Nephron progenitor cell (in vitro differentiated cells): ENCODE measurements at regions not wholly inside any gene's neighbourhood (a gene's known extent, or its start where the extent isn't known, plus 50 kb on each side); places are given as distances from the start of the nearest gene placed in this dataset.

Experiments
- DNase-seq: peaks from one replicate; pipeline ENCODE4 v3.0.0; 2021
- H3K27ac Mint-ChIP-seq: 2 replicates; pipeline ENCODE4 v1.8.0; 2021; ENCODE audit warnings: mild to moderate bottlenecking, moderate library complexity, mixed read lengths
- H3K27me3 Mint-ChIP-seq: 2 replicates; pipeline ENCODE4 v1.8.0; 2021; ENCODE audit warnings: mild to moderate bottlenecking, low read depth, mixed read lengths; ENCODE audit not compliant: poor library complexity
- H3K36me3 Mint-ChIP-seq: 2 replicates; pipeline ENCODE4 v1.8.0; 2021; ENCODE audit warnings: low read depth, mixed read lengths
- H3K4me1 Mint-ChIP-seq: 2 replicates; pipeline ENCODE4 v1.8.0; 2021; ENCODE audit warnings: mixed read lengths
- H3K4me3 Mint-ChIP-seq: 2 replicates; pipeline ENCODE4 v1.8.0; 2021; ENCODE audit warnings: mild to moderate bottlenecking, moderate library complexity, mixed read lengths
- H3K9me3 Mint-ChIP-seq: 2 replicates; pipeline ENCODE4 v1.8.0; 2021; ENCODE audit warnings: mild to moderate bottlenecking, moderate library complexity, mixed read lengths
- CTCF ChIP-seq: fragments of 200-600 bp; sonication (generic); IDR thresholded peaks from 2 replicates; pipeline ENCODE4 v1.5.0; 2021; ENCODE audit warnings: antibody characterized with exemption

- no peaks in the 10 kb centered on the region for H3K36me3 Mint-ChIP-seq
- H3K27ac Mint-ChIP-seq = no peak overlapping the region
- H3K4me3 Mint-ChIP-seq = no peak overlapping the region
- peaks cover 5% of the 10 kb centered on the region for H3K4me1 Mint-ChIP-seq
- no peaks in the 10 kb centered on the region for H3K9me3 Mint-ChIP-seq
- no peak for TF ChIP-seq CTCF
- no peaks in the 10 kb centered on the region for H3K27me3 Mint-ChIP-seq
- no peak for DNase-seq
These were observed 85.3 kb upstream of the PCGF5 start for GRCh38 chr10:91135113-91135512.

GRCh38 chr10:91137011-91137643 is 83.3 kb upstream of the PCGF5 start:
- peaks cover 4% of the 10 kb centered on the region for H3K27me3 Mint-ChIP-seq

GRCh38 chr10:91137822-91138221 is 82.6 kb upstream of the PCGF5 start:
- TF ChIP-seq CTCF = no peak
- no peak for DNase-seq
- Mint-ChIP-seq H3K4me3 (no peak overlapping the region), H3K27ac (no peak overlapping the region), H3K4me1 (peaks cover 2% of the 10 kb centered on the region), H3K9me3 (no peaks in the 10 kb centered on the region), H3K27me3 (peaks cover 4% of the 10 kb centered on the region), H3K36me3 (no peaks in the 10 kb centered on the region)

More at GRCh38 chr10:91137011-91137643, 83.3 kb upstream of the PCGF5 start:
- Mint-ChIP-seq H3K4me1 (peaks cover 5% of the 10 kb centered on the region), H3K9me3 (no peaks in the 10 kb centered on the region), H3K27ac (no peak overlapping the region), H3K4me3 (no peak overlapping the region), H3K36me3 (no peaks in the 10 kb centered on the region)
- no peak for DNase-seq
- no peak for TF ChIP-seq CTCF

GRCh38 chr10:91140995-91141549 is 79.4 kb upstream of the PCGF5 start:
- Mint-ChIP-seq H3K9me3 (no peaks in the 10 kb centered on the region), H3K4me1 (no peaks in the 10 kb centered on the region), H3K36me3 (no peaks in the 10 kb centered on the region), H3K27ac (no peak overlapping the region), H3K27me3 (peaks cover 4% of the 10 kb centered on the region), H3K4me3 (no peak overlapping the region)
- TF ChIP-seq CTCF = no peak
- DNase-seq = no peak

GRCh38 chr10:91144961-91145360 is 75.5 kb upstream of the PCGF5 start:
- H3K27me3 Mint-ChIP-seq = peaks cover 4% of the 10 kb centered on the region
- H3K36me3 Mint-ChIP-seq = no peaks in the 10 kb centered on the region
- no peak overlapping the region for H3K4me3 Mint-ChIP-seq

More at GRCh38 chr10:91144961-91145360, 75.5 kb upstream of the PCGF5 start:
- H3K27ac Mint-ChIP-seq = no peak overlapping the region
- DNase-seq = no peak
- TF ChIP-seq CTCF = no peak
- H3K4me1 Mint-ChIP-seq = no peaks in the 10 kb centered on the region
- H3K9me3 Mint-ChIP-seq = no peaks in the 10 kb centered on the region
